Loucy (cell line): ENCODE measurements at regions not wholly inside any gene's neighbourhood (a gene's known extent, or its start where the extent isn't known, plus 50 kb on each side); places are given as distances from the start of the nearest gene placed in this dataset.

Experiments
- EZH2phosphoT487 ChIP-seq: fragments of 200-600 bp; IDR thresholded peaks from 2 replicates; pipeline ENCODE4 v1.6.1; 2018; ENCODE audit warnings: antibody characterized with exemption, mild to moderate bottlenecking, moderate library complexity, borderline replicate concordance
- TF ChIP-seq, protein P1 (sequence below): fragments of 200-600 bp; sonication (generic); conservative IDR thresholded peaks from 2 replicates; pipeline ENCODE4 v1.5.1; 2014; ENCODE audit warnings: mild to moderate bottlenecking, antibody characterized with exemption, low read length

DNA sequence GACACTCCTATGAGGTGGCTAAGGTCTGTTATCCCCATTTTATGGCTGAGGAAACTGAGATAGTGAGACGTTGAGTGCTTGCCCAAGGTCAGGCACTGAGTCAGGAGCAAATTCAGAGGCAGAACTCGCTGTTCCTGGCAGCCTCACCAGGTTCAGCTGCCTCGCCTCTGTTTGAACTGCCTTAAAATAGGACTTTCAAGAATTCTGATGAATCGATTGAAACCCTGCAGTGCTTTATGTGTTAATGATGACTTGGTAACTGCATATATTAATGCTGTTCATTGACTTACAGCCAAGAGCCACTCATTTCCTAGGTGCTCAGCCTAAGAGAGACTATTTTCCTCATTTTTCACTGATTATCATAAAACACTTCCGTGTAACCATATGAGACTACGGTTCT lies 79.5 kb upstream of the BHLHE40 start:
- TF ChIP-seq, protein P1, sequence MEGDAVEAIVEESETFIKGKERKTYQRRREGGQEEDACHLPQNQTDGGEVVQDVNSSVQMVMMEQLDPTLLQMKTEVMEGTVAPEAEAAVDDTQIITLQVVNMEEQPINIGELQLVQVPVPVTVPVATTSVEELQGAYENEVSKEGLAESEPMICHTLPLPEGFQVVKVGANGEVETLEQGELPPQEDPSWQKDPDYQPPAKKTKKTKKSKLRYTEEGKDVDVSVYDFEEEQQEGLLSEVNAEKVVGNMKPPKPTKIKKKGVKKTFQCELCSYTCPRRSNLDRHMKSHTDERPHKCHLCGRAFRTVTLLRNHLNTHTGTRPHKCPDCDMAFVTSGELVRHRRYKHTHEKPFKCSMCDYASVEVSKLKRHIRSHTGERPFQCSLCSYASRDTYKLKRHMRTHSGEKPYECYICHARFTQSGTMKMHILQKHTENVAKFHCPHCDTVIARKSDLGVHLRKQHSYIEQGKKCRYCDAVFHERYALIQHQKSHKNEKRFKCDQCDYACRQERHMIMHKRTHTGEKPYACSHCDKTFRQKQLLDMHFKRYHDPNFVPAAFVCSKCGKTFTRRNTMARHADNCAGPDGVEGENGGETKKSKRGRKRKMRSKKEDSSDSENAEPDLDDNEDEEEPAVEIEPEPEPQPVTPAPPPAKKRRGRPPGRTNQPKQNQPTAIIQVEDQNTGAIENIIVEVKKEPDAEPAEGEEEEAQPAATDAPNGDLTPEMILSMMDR, result no peak
- TF ChIP-seq EZH2phosphoT487, result no peak
